IMR-90 (cell line): ENCODE measurements at regions not wholly inside any gene's neighbourhood (a gene's known extent, or its start where the extent isn't known, plus 50 kb on each side); places are given as distances from the start of the nearest gene placed in this dataset.

Experiments
- ATAC-seq: fragments of 200-7000 bp; cut with Tn5 transposase; 2 replicates; pipeline ENCODE4 v1.9.1; 2020; ENCODE audit warnings: low read depth, mild to moderate bottlenecking, moderate library complexity
- BruUV-seq: library from RNA; stranded (reverse); fragments of 400-500 nt; replicated peaks from 2 replicates; lab custom pipeline; 2021; lab: Mats Ljungman, UMichigan
- CTCF ChIA-PET: fragments of 300-600 bp; formaldehyde crosslinking; extraction: SDS; loops from one replicate; lab custom pipeline; 2021; ENCODE audit warnings: antibody characterized with exemption; lab: Yijun Ruan, JAX
- POLR2A ChIA-PET: fragments of 300-600 bp; sonication (Branson Sonifier 250); formaldehyde crosslinking; loops from one replicate; lab custom pipeline; 2022; ENCODE audit warnings: antibody characterized with exemption; ENCODE audit not compliant: unreplicated experiment; lab: Charles Lee
- DNase-seq: peaks from one replicate; pipeline ENCODE4 v3.0.0; 2013
- H2AFZ ChIP-seq: replicated peaks from 2 replicates; pipeline ENCODE3; 2013; ENCODE audit warnings: low read length, mild to moderate bottlenecking; ENCODE audit not compliant: poor library complexity
- H2AK5ac ChIP-seq: 2 replicates; pipeline ENCODE4 v1.6.1; 2013; ENCODE audit warnings: low read depth, low read length, inconsistent platforms
- H2AK9ac ChIP-seq: replicated peaks from 2 replicates; pipeline ENCODE3; 2013; ENCODE audit warnings: mild to moderate bottlenecking, low read depth, low read length, moderate library complexity; ENCODE audit not compliant: poor library complexity
- H2BK120ac ChIP-seq: 2 replicates; pipeline ENCODE4 v1.6.1; 2013; ENCODE audit warnings: low read depth, low read length, inconsistent platforms
- H2BK15ac ChIP-seq: 3 replicates; pipeline ENCODE4 v1.6.1; 2013; ENCODE audit warnings: low read depth, low read length, inconsistent platforms
- H2BK20ac ChIP-seq: 2 replicates; pipeline ENCODE4 v1.6.1; 2013; ENCODE audit warnings: low read depth, mild to moderate bottlenecking, inconsistent platforms, low read length, moderate library complexity
- H2BK5ac ChIP-seq: 2 replicates; pipeline ENCODE4 v1.6.1; 2013; ENCODE audit warnings: mild to moderate bottlenecking, low read depth, low read length, inconsistent platforms; ENCODE audit not compliant: poor library complexity, severe bottlenecking
- H3K14ac ChIP-seq: replicated peaks from 2 replicates; pipeline ENCODE4 v1.6.1; 2013; ENCODE audit warnings: low read depth, low read length, inconsistent platforms
- H3K18ac ChIP-seq: 2 replicates; pipeline ENCODE4 v1.6.1; 2013; ENCODE audit warnings: low read depth, low read length, control low read depth
- H3K23ac ChIP-seq: 2 replicates; pipeline ENCODE4 v1.6.1; 2013; ENCODE audit warnings: low read depth, low read length, inconsistent platforms
- H3K27ac ChIP-seq: 2 replicates; pipeline ENCODE4 v1.5.1; 2013; ENCODE audit warnings: mild to moderate bottlenecking, control low read depth, low read length; ENCODE audit not compliant: insufficient read depth
- H3K27me3 ChIP-seq: 2 replicates; pipeline ENCODE4 v1.6.1; 2013; ENCODE audit warnings: low read length; ENCODE audit not compliant: control insufficient read depth, insufficient read depth
- H3K36me3 ChIP-seq: 2 replicates; pipeline ENCODE4 v1.6.1; 2013; ENCODE audit warnings: low read length, mixed read lengths; ENCODE audit not compliant: control insufficient read depth, insufficient read depth
- H3K4ac ChIP-seq: 2 replicates; pipeline ENCODE4 v1.6.1; 2013; ENCODE audit warnings: low read depth, low read length, inconsistent platforms
- H3K4me1 ChIP-seq: 2 replicates; pipeline ENCODE4 v1.6.1; 2013; ENCODE audit warnings: low read length, mixed read lengths; ENCODE audit not compliant: control insufficient read depth, insufficient read depth
- H3K4me2 ChIP-seq: 2 replicates; pipeline ENCODE4 v1.6.1; 2013; ENCODE audit warnings: low read depth, mild to moderate bottlenecking, control low read depth, low read length, moderate library complexity
- H3K4me3 ChIP-seq: 2 replicates; pipeline ENCODE4 v1.5.1; 2013; ENCODE audit warnings: low read depth, mild to moderate bottlenecking, control low read depth, low read length, moderate library complexity; ENCODE audit not compliant: insufficient read depth
- H3K56ac ChIP-seq: 2 replicates; pipeline ENCODE4 v1.6.1; 2013; ENCODE audit warnings: low read length, inconsistent platforms; ENCODE audit not compliant: insufficient read depth; ENCODE audit errors: extremely low read depth
- H3K79me1 ChIP-seq, 2 experiments: 2 replicates each; pipeline ENCODE4 v1.6.1; 2013; ENCODE audit warnings: low read length in 2 of 2, inconsistent platforms in 1 of 2, low read depth in 1 of 2
- H3K9ac ChIP-seq: 2 replicates; pipeline ENCODE4 v1.6.1; 2013; ENCODE audit warnings: low read depth, low read length, control low read depth
- H3K9me1 ChIP-seq: 2 replicates; pipeline ENCODE4 v1.6.1; 2013; ENCODE audit warnings: low read length, inconsistent platforms; ENCODE audit not compliant: insufficient read depth
- H3K9me3 ChIP-seq: 2 replicates; pipeline ENCODE4 v1.6.1; 2013; ENCODE audit warnings: low read length; ENCODE audit not compliant: control insufficient read depth, insufficient read depth
- H4K20me1 ChIP-seq: 2 replicates; pipeline ENCODE4 v1.6.1; 2013; ENCODE audit warnings: low read length, inconsistent platforms; ENCODE audit not compliant: insufficient read depth
- H4K5ac ChIP-seq: 2 replicates; pipeline ENCODE4 v1.6.1; 2013; ENCODE audit warnings: mild to moderate bottlenecking, low read depth, low read length, control low read depth
- H4K8ac ChIP-seq, 2 experiments: 2 replicates each; pipeline ENCODE4 v1.6.1; 2013; ENCODE audit warnings: low read depth in 2 of 2, low read length in 2 of 2, control low read depth in 1 of 2, inconsistent platforms in 1 of 2
- H4K91ac ChIP-seq: 2 replicates; pipeline ENCODE4 v1.6.1; 2013; ENCODE audit warnings: low read depth, low read length, inconsistent platforms; ENCODE audit not compliant: insufficient read depth
- BHLHE40 ChIP-seq: fragments of 150-350 bp; IDR thresholded peaks from 2 replicates; pipeline ENCODE4 v1.6.1; 2016; ENCODE audit warnings: mild to moderate bottlenecking, low read depth, low read length
- CEBPB ChIP-seq: IDR thresholded peaks from 2 replicates; pipeline ENCODE4 v1.6.1; 2012; ENCODE audit warnings: low read depth, low read length, improper control_type of control experiment
- CHD1 ChIP-seq: IDR thresholded peaks from 2 replicates; pipeline ENCODE4 v1.6.1; 2012; ENCODE audit warnings: low read depth, low read length, improper control_type of control experiment
- FOS ChIP-seq: fragments of 150-350 bp; IDR thresholded peaks from 2 replicates; pipeline ENCODE4 v1.6.1; 2016; ENCODE audit warnings: low read depth, low read length
- MAFK ChIP-seq: IDR thresholded peaks from 2 replicates; pipeline ENCODE4 v1.6.1; 2012; ENCODE audit warnings: low read depth, low read length, improper control_type of control experiment
- MAZ ChIP-seq: IDR thresholded peaks from 2 replicates; pipeline ENCODE4 v1.6.1; 2012; ENCODE audit warnings: low read depth, mild to moderate bottlenecking, low read length, improper control_type of control experiment, moderate library complexity, borderline replicate concordance
- MXI1 ChIP-seq: IDR thresholded peaks from 2 replicates; pipeline ENCODE4 v1.6.1; 2012; ENCODE audit warnings: low read depth, mild to moderate bottlenecking, low read length, moderate library complexity, borderline replicate concordance
- NFE2L2 ChIP-seq: fragments of 150-350 bp; IDR thresholded peaks from 2 replicates; pipeline ENCODE4 v1.6.1; 2016; ENCODE audit warnings: low read depth, mild to moderate bottlenecking, low read length
- POLR2A ChIP-seq: IDR thresholded peaks from 2 replicates; pipeline ENCODE4 v1.6.1; 2012; ENCODE audit warnings: mild to moderate bottlenecking, low read depth, low read length
- RCOR1 ChIP-seq: IDR thresholded peaks from 2 replicates; pipeline ENCODE4 v1.6.1; 2012; ENCODE audit warnings: mild to moderate bottlenecking, low read length, improper control_type of control experiment; ENCODE audit not compliant: insufficient replicate concordance
- RFX5 ChIP-seq: IDR thresholded peaks from 2 replicates; pipeline ENCODE4 v1.8.0; 2012; ENCODE audit warnings: low read depth, mild to moderate bottlenecking, low read length, moderate library complexity
- SMC3 ChIP-seq: fragments of 150-350 bp; IDR thresholded peaks from 2 replicates; pipeline ENCODE4 v1.6.1; 2016; ENCODE audit warnings: low read depth, mild to moderate bottlenecking, antibody characterized with exemption, low read length, moderate library complexity
- dilution Hi-C: fragments of 300-500 bp; cut with HindIII; formaldehyde crosslinking; loops from one replicate; pipeline ENCODE4 v1.14.3; 2018; ENCODE audit warnings: low sequenced_read_pairs; ENCODE audit not compliant: unreplicated experiment
- in situ Hi-C: fragments of 300-500 bp; cut with MboI; formaldehyde crosslinking; loops from 3 replicates; pipeline ENCODE4 v1.14.3; 2019; ENCODE audit warnings: low sequenced_read_pairs, inconsistent platforms, mixed read lengths
- intact Hi-C: fragments of 100-400 bp; cut with micrococcal nuclease; formaldehyde crosslinking; loops from 2 replicates; pipeline ENCODE4 v1.10.0; 2022
- TF ChIP-seq, protein P1 (sequence below): fragments of 150-350 bp; IDR thresholded peaks from 2 replicates; pipeline ENCODE4 v1.6.1; 2016; ENCODE audit warnings: low read depth, mild to moderate bottlenecking, low read length, moderate library complexity, borderline replicate concordance
- TF ChIP-seq, protein P2 (sequence below): conservative IDR thresholded peaks from 2 replicates; pipeline ENCODE4 v1.5.1; 2012; ENCODE audit warnings: mild to moderate bottlenecking, low read depth, low read length, improper control_type of control experiment
- TF ChIP-seq, protein P3 (sequence below): fragments of 150-350 bp; IDR thresholded peaks from 2 replicates; pipeline ENCODE4 v1.6.1; 2017; ENCODE audit warnings: mild to moderate bottlenecking, antibody characterized with exemption, low read length, low read depth

DNA sequence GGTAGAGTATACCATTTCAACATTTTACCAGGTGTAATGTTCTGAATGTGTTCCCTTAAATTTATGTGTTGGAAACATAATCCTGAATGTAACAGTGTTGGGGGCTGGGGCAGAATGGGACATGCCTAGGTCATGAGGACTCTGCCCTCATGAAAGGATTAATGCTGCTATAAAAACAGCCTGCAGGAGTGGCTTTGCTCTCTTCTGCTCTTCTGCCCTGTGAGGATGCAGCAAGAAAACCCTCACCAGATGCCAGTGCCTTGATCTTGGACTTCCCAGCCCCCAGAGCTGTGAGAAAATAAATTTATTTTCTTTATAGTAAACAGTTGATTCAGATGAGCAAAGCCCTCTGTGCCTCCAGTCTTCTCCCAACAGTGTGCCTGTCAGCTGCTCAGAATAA, 326.0 kb upstream of the ONECUT1 start:
- no TSS peak for BruUV-seq
- no peak overlapping the region for H3K4me2 ChIP-seq
- DNase-seq: no peak
- H2BK15ac ChIP-seq: no peak overlapping the region
- no peak overlapping the region for H3K18ac ChIP-seq
- no peak overlapping the region for H4K5ac ChIP-seq
- H3K4me3 ChIP-seq: no peak overlapping the region
- in situ Hi-C loops (no loop called here), dilution Hi-C loops (no loop called here), intact Hi-C loops (no loop called here)
- ChIA-PET CTCF (no interaction called here), POLR2A (no interaction called here)
- peaks cover 12% of the 10 kb centered on the region for H3K9me3 ChIP-seq
- H4K20me1 ChIP-seq: no peaks in the 10 kb centered on the region
- H3K23ac ChIP-seq: no peak overlapping the region
- H3K36me3 ChIP-seq: no peaks in the 10 kb centered on the region
- H2AK5ac ChIP-seq: no peak overlapping the region
- no peak overlapping the region for H3K9ac ChIP-seq
- H4K8ac ChIP-seq: no peak overlapping the region
- no peak overlapping the region for H3K27ac ChIP-seq
- H2BK20ac ChIP-seq: no peak overlapping the region
- H4K91ac ChIP-seq: no peak overlapping the region
- H3K56ac ChIP-seq: no peak overlapping the region
- H2AK9ac ChIP-seq: no peak overlapping the region
- no peak overlapping the region for H3K14ac ChIP-seq
- TF ChIP-seq, protein P1, sequence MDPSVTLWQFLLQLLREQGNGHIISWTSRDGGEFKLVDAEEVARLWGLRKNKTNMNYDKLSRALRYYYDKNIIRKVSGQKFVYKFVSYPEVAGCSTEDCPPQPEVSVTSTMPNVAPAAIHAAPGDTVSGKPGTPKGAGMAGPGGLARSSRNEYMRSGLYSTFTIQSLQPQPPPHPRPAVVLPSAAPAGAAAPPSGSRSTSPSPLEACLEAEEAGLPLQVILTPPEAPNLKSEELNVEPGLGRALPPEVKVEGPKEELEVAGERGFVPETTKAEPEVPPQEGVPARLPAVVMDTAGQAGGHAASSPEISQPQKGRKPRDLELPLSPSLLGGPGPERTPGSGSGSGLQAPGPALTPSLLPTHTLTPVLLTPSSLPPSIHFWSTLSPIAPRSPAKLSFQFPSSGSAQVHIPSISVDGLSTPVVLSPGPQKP: no peak
- no peak for TF ChIP-seq NFE2L2
- TF ChIP-seq MXI1: no peak
- no peak for TF ChIP-seq SMC3
- TF ChIP-seq, protein P2, sequence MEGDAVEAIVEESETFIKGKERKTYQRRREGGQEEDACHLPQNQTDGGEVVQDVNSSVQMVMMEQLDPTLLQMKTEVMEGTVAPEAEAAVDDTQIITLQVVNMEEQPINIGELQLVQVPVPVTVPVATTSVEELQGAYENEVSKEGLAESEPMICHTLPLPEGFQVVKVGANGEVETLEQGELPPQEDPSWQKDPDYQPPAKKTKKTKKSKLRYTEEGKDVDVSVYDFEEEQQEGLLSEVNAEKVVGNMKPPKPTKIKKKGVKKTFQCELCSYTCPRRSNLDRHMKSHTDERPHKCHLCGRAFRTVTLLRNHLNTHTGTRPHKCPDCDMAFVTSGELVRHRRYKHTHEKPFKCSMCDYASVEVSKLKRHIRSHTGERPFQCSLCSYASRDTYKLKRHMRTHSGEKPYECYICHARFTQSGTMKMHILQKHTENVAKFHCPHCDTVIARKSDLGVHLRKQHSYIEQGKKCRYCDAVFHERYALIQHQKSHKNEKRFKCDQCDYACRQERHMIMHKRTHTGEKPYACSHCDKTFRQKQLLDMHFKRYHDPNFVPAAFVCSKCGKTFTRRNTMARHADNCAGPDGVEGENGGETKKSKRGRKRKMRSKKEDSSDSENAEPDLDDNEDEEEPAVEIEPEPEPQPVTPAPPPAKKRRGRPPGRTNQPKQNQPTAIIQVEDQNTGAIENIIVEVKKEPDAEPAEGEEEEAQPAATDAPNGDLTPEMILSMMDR: no peak
- TF ChIP-seq POLR2A: no peak
- TF ChIP-seq CHD1: no peak
- no peak for TF ChIP-seq FOS
- TF ChIP-seq RCOR1: no peak
- TF ChIP-seq MAZ: no peak
- TF ChIP-seq, protein P3, sequence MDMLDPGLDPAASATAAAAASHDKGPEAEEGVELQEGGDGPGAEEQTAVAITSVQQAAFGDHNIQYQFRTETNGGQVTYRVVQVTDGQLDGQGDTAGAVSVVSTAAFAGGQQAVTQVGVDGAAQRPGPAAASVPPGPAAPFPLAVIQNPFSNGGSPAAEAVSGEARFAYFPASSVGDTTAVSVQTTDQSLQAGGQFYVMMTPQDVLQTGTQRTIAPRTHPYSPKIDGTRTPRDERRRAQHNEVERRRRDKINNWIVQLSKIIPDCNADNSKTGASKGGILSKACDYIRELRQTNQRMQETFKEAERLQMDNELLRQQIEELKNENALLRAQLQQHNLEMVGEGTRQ: no peak
- no peak for TF ChIP-seq RFX5
- TF ChIP-seq BHLHE40: no peak
- TF ChIP-seq MAFK: no peak
- no peak for TF ChIP-seq CEBPB
- H3K9me1 ChIP-seq: no peaks in the 10 kb centered on the region
- no peak overlapping the region for H2BK120ac ChIP-seq
- no peak overlapping the region for H2BK5ac ChIP-seq
- H3K4me1 ChIP-seq: no peaks in the 10 kb centered on the region
- no peaks in the 10 kb centered on the region for H3K27me3 ChIP-seq
- H2AFZ ChIP-seq: no peak overlapping the region
- H3K79me1 ChIP-seq: no peaks in the 10 kb centered on the region
- ATAC-seq: no peak
- H3K4ac ChIP-seq: no peak overlapping the region
